Stimulated activated CD8-positive, alpha-beta memory T cell treated with anti-CD3 and anti-CD28 coated beads, Interleukin-12 subunit alpha, Interleukin-12 subunit beta, amount 100 ng/mL, for 4 hours (primary cell): ENCODE measurements at regions not wholly inside any gene's neighbourhood (a gene's known extent, or its start where the extent isn't known, plus 50 kb on each side); places are given as distances from the start of the nearest gene placed in this dataset.

Experiments
- DNase-seq: peaks from one replicate; pipeline ENCODE4 v3.0.0-alpha.2; 2020; ENCODE audit warnings: low read depth

DNA sequence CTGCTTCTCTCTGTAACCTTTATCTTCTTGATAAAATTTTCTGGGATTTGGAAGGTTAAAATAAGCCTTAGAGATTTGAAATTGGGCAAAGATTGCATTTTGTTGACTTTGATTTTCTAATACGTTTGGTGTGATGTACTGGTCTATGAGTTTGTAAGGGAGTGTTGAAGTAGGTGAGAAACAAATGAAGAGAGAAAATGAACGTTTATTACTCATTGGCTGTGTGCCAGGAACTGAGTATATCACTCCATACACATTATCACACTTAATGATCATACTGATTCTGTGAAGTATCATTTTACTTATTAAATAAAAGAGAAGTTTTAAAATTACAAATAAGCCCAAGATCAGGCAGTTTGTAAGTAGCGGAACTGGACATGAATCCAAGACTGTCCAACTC lies 795.1 kb upstream of the ZEB2 start:
- no peak for DNase-seq

DNA sequence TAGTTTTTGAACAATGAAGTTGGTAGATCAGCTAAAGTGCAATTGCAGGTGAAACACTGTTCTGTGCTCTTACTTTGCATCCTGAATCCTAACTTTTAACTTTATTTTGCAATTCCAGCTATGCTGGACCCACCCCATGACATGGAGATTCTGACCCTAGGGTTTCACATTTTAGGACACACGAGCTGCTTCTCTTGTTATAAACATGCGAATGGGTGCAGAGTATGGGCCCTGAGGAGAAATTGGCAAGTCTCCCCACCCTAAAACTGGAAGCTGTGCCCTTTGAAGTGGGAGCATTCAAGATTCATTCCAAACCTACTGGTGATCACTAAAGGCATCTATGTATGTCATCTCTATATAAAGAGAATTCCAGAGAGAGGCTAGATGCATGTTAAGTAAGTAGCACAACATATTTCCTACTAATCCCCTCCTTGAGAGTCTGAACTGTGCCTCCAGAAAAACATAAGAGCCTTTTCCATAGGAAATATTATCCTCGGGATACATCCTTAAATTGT lies 794.3 kb upstream of the ZEB2 start:
- DNase-seq, result no peak

DNA sequence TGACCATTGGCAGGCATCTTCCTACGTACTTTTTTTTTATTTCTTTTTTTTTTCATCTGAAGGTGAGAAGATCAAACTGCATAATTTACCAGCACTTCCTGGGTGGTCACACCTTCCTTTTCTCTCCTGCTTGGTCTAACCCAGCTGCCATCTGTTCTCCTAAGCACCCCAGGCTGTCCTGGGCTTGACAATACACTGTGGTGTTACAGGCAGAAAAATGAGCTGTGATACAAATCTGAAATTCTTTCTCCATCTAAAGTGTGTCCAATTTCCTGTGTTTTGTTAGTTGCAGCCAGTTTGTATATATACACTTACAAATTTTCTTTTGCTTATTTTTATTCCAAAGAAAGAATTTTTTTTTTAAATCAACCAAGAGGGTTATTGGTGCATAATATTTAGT lies 786.0 kb upstream of the ZEB2 start:
- DNase-seq, result no peak

DNA sequence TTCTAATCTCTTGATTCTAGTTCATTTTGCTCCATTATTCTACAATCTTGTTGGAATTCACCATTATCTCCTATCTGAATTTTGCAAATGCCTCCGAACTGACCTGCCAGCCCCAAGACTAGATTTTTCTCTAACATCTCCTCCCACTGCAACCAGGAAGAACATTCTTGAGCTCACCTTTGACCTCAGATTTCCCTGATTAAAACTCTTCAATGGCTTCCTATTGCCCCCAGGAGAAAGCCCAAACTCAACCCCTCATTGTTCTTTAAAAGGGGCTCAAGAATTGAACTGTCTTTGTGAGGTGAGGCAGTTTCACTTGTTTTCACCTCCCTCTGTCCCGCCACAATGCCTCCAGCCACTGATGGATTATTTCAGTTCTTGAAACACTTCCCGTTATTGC lies 784.6 kb upstream of the ZEB2 start:
- DNase-seq, result no peak

- no peak for DNase-seq
Observed at GRCh38 chr2:145303536-145303935, 783.6 kb upstream of the ZEB2 start.

- DNase-seq, result no peak
Observed at GRCh38 chr2:145302886-145303285, 783.0 kb upstream of the ZEB2 start.

- no peak for DNase-seq
Observed at GRCh38 chr2:145302451-145302850, 782.5 kb upstream of the ZEB2 start.

- DNase-seq, result no peak
Observed at GRCh38 chr2:145299368-145299767, 779.4 kb upstream of the ZEB2 start.

DNA sequence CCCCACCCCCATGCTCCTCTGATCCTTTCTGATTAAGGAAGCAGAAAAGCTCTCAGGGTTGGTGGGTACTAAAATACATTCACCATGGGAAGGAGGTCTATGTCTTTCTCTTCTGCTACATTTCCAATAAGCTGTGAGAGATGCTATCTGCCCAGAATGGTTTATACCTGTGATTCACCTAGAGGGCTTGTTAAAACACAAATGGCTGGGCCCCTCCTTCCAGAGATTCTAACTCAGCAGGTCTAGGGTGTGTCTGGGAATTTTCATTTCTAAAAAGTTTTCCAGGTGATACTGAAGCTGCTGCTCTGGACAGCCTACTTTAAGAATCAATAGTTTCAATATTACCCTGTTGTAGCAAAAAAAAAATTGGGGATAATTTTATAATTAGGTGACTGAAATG lies 772.2 kb upstream of the ZEB2 start:
- DNase-seq, result no peak

DNA sequence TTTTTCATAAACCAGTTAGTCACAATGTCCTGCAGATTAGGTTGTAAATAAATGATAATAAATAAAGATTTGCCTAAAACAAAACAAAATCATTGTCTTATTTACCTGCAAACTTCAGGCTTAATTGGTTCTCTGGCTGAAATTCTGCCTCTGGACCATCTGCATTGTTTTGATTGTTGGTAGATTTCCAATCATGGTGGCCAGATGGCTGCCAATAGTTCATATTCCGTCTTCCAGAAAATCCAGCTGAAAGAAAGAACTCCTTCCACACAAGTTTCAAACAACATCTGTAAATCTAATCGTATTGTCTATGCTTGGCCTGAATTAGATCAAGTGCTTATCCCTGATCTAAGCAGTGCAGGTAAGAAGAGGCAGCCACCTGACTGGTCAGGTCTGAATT lies 771.1 kb upstream of the ZEB2 start:
- DNase-seq, result no peak

DNA sequence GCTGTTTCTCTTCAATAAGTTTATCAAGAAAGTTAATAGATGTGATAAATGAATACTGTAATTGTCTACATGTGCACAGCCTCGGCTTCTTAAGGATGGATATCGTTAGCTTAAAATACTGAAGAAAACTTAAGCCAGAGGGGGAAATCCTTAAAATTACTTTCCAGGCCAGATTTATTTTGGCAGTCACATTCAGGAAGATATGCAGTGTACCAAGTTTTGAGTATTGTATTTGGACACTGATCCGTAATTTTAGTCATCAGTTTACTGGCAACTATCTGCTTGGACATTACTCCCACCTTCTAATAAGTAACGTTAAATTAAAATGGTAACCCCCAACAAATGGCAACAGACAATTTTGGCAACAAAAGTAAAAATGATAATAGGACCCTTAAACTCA lies 770.0 kb upstream of the ZEB2 start:
- DNase-seq, result no peak

- DNase-seq, result no peak
Observed at GRCh38 chr2:145288650-145289496, 769.0 kb upstream of the ZEB2 start.

DNA sequence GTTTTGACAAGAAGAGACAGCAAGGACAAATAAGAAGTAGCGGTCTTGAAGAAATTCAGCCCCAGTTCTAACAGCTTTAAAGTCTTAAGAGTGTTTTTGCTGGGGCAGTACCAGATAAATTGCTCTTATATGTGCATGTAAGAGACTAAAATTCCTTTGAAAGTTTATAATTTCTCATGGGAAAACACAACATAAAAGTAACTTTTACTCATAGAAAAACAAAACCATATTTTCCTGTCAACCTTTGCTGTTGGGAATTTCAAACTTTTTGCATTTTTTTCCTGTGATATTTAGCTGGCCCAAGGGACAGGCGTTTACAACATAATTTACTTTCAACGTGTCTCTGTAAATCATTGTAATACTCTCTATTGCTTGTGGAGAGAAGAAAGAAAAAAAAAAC lies 767.8 kb upstream of the ZEB2 start:
- no peak for DNase-seq

DNA sequence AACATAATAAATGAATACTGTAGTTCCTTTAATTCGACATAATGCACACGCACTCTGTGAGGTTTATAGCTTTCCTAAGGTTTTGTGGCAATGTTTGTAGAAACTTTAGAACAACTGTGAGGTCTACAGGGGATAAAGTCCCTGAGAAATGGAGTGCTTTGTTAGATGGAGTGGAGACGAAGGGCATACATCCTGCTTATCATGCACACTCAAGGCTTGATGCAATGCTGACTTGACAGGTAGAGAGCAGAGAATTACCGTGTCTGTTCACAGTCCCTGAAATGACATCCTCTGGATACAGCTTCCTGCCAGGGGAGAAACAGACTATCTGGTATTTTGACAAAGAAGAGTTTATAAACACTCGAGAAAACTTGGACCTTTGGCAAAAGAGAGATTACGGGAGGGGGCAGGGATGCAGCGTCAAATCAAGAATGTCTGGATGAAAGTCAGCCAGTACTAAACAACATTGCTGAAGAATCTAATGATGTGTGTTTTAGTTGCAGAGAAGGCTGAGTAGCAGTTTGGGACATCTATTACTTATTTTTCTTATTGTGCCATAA lies 766.9 kb upstream of the ZEB2 start:
- DNase-seq, result no peak

DNA sequence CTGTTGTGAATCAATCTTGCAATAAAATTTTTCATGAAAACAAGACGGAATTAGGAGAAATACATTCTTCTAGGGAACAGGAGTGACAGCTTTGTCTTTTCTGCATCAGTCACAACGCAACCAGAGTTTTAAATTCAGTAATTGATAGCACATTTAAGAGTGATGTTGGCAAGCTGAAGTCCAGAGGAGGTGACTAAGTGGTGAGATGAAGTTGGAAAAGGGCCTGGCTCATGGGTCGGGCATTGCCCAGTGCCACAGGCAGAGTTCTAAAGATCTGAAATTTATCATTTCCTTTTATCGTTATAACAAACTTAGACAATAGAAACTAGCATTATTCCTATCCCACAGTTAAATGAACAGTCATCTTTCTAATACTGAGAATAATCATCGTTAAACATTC lies 764.6 kb upstream of the ZEB2 start:
- DNase-seq, result no peak

GRCh38 chr2:145283131-145283530 lies 763.2 kb upstream of the ZEB2 start:
- no peak for DNase-seq

GRCh38 chr2:145277922-145278321 lies 758.0 kb upstream of the ZEB2 start:
- DNase-seq, result no peak

- DNase-seq, result no peak
Observed at GRCh38 chr2:145273840-145274239, 753.9 kb upstream of the ZEB2 start.

DNA sequence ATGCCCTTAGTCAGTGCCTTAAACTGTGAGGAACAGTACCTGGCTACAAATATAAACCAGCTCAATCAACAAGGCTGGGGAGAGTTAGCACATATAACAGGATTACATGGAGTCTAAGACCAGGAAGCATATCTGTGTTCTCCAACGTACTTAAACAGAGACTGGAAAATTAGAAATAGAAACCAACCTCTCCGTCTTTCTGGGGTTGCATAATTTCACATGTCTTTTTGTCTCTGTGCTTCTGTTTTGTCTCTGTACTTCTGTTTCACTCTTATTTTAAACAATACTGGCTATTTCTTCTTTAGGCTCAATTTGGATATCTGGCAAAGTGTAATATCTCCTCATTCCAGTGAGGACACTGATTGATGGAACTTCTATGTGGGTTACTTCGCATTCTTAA lies 749.0 kb upstream of the ZEB2 start:
- no peak for DNase-seq

GRCh38 chr2:145267451-145267850 lies 747.5 kb upstream of the ZEB2 start:
- no peak for DNase-seq

GRCh38 chr2:145265244-145265643 lies 745.3 kb upstream of the ZEB2 start:
- no peak for DNase-seq

DNA sequence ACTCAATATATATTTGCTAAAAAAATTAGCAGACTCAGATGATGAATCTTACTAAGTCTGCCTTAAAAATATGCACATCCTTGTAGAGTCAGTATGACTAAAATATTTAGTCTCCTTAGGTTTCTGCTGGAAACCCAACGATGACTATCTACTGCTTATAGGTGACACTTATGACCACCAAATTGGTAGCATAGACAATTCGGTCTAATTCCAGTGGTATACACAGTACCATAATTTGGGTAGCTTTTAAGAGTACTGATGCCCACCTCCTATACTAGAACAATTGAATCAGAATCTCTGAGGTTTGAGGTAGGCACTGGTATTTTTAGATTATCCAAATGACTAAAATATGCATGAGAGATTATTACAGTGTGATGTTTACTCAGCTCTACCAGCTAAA lies 740.8 kb upstream of the ZEB2 start:
- DNase-seq, result no peak

- DNase-seq, result no peak
Observed at GRCh38 chr2:145260081-145260480, 740.2 kb upstream of the ZEB2 start.
